ENCODE measurements at regions not wholly inside any gene's neighbourhood (a gene's known extent, or its start where the extent isn't known, plus 50 kb on each side); places are given as distances from the start of the nearest gene placed in this dataset.

DNA sequence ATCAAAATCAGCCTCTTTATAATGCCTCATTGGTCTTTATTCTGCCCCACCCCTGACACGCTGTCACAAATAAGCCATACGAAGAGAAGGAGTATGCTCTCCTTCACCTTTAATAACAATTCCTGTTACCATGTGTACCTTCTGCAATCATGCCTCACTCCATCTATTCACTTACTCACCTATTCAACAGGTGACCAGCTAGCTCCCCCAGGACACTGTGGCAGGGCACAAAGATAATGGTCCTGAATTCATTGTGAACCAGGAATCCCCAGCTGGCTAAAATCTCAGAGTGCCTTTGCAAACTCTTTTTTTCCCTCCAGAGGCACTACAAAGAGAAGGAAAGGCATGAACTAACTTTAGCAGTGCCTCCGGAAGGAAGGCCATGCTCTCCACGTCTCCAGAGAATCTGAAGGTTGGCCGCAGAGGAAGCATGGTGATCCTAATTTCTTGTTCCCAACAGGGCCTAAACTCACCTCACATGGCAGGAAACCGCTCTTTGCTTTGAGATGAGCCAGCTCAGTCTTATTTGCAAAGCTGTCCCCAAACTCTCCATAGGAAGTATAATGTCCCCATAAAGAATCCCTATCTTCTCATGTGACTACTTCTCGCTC is 590.3 kb downstream of the BUD13 start:
- TF ChIP-seq ZBTB7A (IDR thresholded peaks at IDR 0.05; ENCODE audit: low read depth): no peak
- no peak for TF ChIP-seq EGR1 (IDR thresholded peaks at IDR 0.05)
- TF ChIP-seq, protein P1, sequence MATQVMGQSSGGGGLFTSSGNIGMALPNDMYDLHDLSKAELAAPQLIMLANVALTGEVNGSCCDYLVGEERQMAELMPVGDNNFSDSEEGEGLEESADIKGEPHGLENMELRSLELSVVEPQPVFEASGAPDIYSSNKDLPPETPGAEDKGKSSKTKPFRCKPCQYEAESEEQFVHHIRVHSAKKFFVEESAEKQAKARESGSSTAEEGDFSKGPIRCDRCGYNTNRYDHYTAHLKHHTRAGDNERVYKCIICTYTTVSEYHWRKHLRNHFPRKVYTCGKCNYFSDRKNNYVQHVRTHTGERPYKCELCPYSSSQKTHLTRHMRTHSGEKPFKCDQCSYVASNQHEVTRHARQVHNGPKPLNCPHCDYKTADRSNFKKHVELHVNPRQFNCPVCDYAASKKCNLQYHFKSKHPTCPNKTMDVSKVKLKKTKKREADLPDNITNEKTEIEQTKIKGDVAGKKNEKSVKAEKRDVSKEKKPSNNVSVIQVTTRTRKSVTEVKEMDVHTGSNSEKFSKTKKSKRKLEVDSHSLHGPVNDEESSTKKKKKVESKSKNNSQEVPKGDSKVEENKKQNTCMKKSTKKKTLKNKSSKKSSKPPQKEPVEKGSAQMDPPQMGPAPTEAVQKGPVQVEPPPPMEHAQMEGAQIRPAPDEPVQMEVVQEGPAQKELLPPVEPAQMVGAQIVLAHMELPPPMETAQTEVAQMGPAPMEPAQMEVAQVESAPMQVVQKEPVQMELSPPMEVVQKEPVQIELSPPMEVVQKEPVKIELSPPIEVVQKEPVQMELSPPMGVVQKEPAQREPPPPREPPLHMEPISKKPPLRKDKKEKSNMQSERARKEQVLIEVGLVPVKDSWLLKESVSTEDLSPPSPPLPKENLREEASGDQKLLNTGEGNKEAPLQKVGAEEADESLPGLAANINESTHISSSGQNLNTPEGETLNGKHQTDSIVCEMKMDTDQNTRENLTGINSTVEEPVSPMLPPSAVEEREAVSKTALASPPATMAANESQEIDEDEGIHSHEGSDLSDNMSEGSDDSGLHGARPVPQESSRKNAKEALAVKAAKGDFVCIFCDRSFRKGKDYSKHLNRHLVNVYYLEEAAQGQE (IDR thresholded peaks at IDR 0.05; ENCODE audit: low read depth): no peak
- TF ChIP-seq NFIC (IDR thresholded peaks at IDR 0.05): no peak

All from Ishikawa (cell line).